ENCODE measurements at regions not wholly inside any gene's neighbourhood (a gene's known extent, or its start where the extent isn't known, plus 50 kb on each side); places are given as distances from the start of the nearest gene placed in this dataset.
A peak's percentile ranks its signal among the peaks of the same experiment; 100 is the strongest.
"Not testable (repeated sequence)": the region's sequence is repeated elsewhere in the genome, so short reads cannot be mapped to it uniquely, and the experiment has no call there.

DNA sequence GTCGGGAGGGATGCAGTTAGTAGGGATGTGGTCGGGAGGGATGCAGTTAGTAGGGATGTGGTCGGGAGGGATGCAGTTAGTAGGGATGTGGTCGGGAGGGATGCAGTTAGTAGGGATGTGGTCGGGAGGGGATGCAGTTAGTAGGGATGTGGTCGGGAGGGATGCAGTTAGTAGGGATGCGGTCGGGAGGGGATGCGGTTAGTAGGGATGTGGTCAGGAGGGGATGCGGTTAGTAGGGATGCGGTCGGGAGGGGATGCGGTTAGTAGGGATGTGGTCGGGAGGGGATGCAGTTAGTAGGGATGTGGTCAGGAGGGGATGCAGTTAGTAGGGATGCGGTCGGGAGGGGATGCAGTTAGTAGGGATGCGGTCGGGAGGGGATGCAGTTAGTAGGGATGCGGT is 96.2 kb downstream of the BDH1 start:
- H3K27ac ChIP-seq; ATAC-seq; DNase-seq; H3K27me3 ChIP-seq; H3K4me1 ChIP-seq; H3K9me3 ChIP-seq; H3K4me3 ChIP-seq; intact Hi-C loops (cut with DNase I); H3K36me3 ChIP-seq: not testable (repeated sequence)
- WGBS (ENCODE audit: insufficient coverage, low coverage, low lambda C conversion rate, missing lambda C conversion rate) = 59% methylated on average over 18 of the region's 19 CpGs

DNA sequence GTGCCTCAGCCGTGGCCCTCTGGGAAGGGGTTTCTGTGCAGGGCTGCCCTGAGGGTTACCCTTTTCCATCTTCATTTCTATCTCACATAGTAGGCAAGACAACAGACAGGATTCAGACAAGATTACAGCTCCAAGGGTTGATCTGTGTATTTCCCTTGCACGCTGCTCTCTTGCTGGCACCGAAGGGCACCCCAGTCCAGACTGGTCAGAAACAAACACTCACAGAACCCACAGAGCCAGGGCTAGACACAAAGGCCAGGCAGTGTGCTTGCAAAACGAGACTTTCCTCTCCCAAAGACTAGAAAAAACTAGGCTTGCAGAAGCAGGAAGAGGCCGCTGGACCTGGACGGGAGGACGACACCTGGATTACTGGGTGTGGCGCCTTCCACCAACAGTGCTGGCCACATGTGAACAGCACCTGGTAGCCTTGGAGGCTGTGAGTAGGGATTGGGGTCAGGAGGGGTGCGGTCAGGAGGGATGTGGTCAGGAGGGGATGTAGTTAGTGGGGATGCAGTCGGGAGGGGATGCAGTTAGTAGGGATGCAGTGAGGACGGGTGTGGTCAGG is 96.8 kb downstream of the BDH1 start:
- no peaks in the 10 kb centered on the region for H3K36me3 ChIP-seq
- H3K27ac ChIP-seq = no peak overlapping the region
- no peak overlapping the region for H3K4me3 ChIP-seq
- H3K27me3 ChIP-seq = no peaks in the 10 kb centered on the region
- peaks cover 0 to 5% (median 2%) of the 10 kb centered on the region in 4 donors for H3K4me1 ChIP-seq
- TF ChIP-seq POLR2A (IDR thresholded peaks at IDR 0.05) = no peak
- no peak for TF ChIP-seq CTCF (IDR thresholded peaks at IDR 0.05)
- ATAC-seq (no peak), DNase-seq (no peak)
- intact Hi-C loops (cut with DNase I) = no loop called here
- no peaks in the 10 kb centered on the region for H3K9me3 ChIP-seq
- 85% methylated on average over 7 of the region's 11 CpGs for WGBS (ENCODE audit: insufficient coverage, low coverage, low lambda C conversion rate, missing lambda C conversion rate)

DNA sequence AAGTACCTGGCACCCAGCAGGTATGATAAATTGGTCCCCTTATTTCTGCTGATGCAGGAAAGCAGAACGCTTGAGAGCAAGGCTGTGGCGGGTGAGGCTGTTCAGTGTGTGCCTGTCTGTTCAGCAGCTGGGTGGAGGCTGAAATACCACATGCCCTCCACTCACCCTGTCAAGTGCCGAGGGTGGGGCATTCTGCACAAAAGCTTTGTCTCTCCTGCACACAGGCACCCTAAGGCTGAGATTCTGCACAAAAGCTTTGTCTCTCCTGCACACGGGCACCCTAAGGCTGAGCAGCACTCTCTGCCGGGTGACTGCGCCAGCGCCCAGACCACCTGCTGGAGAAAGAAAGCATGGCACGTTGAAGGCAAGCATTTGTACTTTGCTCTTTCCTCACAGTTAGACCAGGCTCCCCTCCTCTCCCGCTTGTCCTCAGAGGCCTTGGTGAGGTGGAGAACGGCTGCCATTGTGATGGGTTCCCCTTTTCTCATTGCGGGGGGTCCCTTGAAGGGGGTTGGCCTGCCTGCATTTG is 97.5 kb downstream of the BDH1 start:
- H3K4me1 ChIP-seq = peaks cover 0 to 5% (median 2%) of the 10 kb centered on the region in 4 donors
- TF ChIP-seq POLR2A (IDR thresholded peaks at IDR 0.05) (no peak), CTCF (IDR thresholded peaks at IDR 0.05) (peak in 1 of 4 donors; percentile 9)
- H3K4me3 ChIP-seq = no peak overlapping the region
- no peaks in the 10 kb centered on the region for H3K9me3 ChIP-seq
- no peaks in the 10 kb centered on the region for H3K36me3 ChIP-seq
- DNase-seq = no peak
- 62% methylated on average over 9 of the region's 11 CpGs for WGBS (ENCODE audit: insufficient coverage, low coverage, low lambda C conversion rate, missing lambda C conversion rate)
- no peaks in the 10 kb centered on the region for H3K27me3 ChIP-seq
- intact Hi-C loops (cut with DNase I) = no loop called here
- ATAC-seq = no peak
- H3K27ac ChIP-seq = no peak overlapping the region

DNA sequence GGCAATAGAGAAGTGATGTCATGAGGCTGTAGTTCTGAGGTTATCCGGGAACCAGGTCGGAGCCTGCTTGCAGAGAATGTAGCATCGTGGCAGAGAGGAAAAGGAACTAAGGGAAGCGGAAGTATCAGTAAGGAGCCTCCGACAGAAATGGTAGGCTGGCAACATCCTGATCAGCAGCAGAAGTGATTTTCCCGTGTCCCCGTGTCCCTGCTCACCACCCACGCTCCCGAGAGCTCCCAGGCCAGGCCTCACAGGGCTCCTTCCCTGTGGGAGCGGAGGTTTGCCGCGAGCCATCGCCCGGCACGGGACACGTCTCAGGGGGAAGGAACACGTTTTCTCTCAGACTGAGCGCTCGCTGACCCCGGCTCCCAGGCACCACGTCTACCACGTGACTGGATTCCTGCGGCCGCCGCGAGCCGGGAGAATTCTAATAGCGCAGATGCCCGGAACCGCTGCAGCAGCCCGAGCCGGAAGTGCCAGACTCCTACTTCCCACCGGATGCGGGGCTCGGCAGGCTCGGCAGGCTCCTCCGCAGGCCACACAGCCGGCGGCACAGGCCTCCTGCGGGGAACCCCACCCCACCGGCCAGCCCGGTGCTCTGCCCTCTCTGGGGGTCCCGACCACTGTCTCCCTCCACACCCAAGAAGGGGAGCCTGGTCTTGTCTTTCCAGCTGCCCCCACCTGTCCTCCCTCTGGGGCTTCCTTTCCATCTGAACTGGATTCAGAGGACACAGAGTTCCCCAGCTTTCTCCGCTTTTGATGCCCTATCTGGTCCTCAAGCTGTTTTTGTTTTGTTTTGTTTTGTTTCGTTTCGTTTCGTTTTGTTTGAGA is 99.3 kb downstream of the BDH1 start:
- 6% methylated on average over 15 of the region's 47 CpGs for WGBS (ENCODE audit: insufficient coverage, low coverage, low lambda C conversion rate, missing lambda C conversion rate)
- H3K36me3 ChIP-seq = no peaks in the 10 kb centered on the region
- peaks cover 0 to 5% (median 2%) of the 10 kb centered on the region in 4 donors for H3K4me1 ChIP-seq
- H3K27me3 ChIP-seq = no peaks in the 10 kb centered on the region
- peak; percentile 94 to 97 (median 96) for ATAC-seq
- TF ChIP-seq POLR2A (IDR thresholded peaks at IDR 0.05) (peak; percentile 77), CTCF (IDR thresholded peaks at IDR 0.05) (no peak)
- H3K9me3 ChIP-seq = no peaks in the 10 kb centered on the region
- peak overlapping the region; percentile 75 to 80 (median 76) for H3K27ac ChIP-seq
- DNase-seq = peak; percentile 89 to 91 (median 91)
- intact Hi-C loops (cut with DNase I) = no loop called here
- H3K4me3 ChIP-seq = peak overlapping the region; percentile 37 to 82 (median 56)

DNA sequence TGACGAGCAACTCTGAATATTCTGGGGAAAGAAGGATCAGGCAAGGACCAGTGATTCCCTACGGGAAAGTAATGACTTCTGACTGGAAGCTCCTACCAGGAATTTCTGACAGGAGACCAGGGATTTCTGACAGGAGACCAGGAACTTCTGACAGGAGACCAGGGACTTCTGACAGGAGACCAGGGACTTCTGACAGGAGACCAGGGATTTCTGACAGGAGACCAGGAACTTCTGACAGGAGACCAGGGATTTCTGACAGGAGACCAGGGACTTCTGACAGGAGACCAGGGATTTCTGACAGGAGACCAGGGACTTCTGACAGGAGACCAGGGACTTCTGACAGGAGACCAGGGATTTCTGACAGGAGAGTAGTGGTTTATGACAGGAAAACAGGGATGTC is 100.9 kb downstream of the BDH1 start:
- H3K4me3 ChIP-seq; H3K4me1 ChIP-seq; H3K9me3 ChIP-seq; DNase-seq; H3K36me3 ChIP-seq; H3K27ac ChIP-seq; ATAC-seq; H3K27me3 ChIP-seq; intact Hi-C loops (cut with DNase I): not testable (repeated sequence)
- 59% methylated on average over 2 of the region's 2 CpGs for WGBS (ENCODE audit: insufficient coverage, low coverage, low lambda C conversion rate, missing lambda C conversion rate)
